HepG2 (cell line): ENCODE measurements at regions not wholly inside any gene's neighbourhood (a gene's known extent, or its start where the extent isn't known, plus 50 kb on each side); places are given as distances from the start of the nearest gene placed in this dataset.

Experiments used
- CCAR2 ChIP-seq: fragments of 200-400 bp; formaldehyde crosslinking; optimal IDR thresholded peaks from 2 replicates; pipeline ENCODE3; 2018; ENCODE audit warnings: low read depth, mild to moderate bottlenecking, low read length, moderate library complexity
- ESRRA ChIP-seq: sonication (generic); formaldehyde crosslinking; IDR thresholded peaks from 2 replicates; pipeline ENCODE4 v1.5.1; 2020; ENCODE audit warnings: mild to moderate bottlenecking, low read depth, missing genetic modification reagents
- HOXA9 ChIP-seq: sonication (generic); formaldehyde crosslinking; IDR thresholded peaks from 2 replicates; pipeline ENCODE4 v1.8.1; 2022; ENCODE audit warnings: missing genetic modification reagents, mild to moderate bottlenecking, moderate library complexity, borderline replicate concordance
- KDM4B ChIP-seq: sonication (generic); formaldehyde crosslinking; IDR thresholded peaks from 2 replicates; pipeline ENCODE4 v1.4.0; 2020; ENCODE audit warnings: missing genetic modification reagents
- PHF8 ChIP-seq: sonication (generic); formaldehyde crosslinking; IDR thresholded peaks from 2 replicates; pipeline ENCODE4 v1.5.0; 2020; ENCODE audit warnings: missing genetic modification reagents
- PTBP1 ChIP-seq: fragments of 200-400 bp; formaldehyde crosslinking; IDR thresholded peaks from 2 replicates; pipeline ENCODE4 v1.6.1; 2018; ENCODE audit warnings: low read length, low read depth; ENCODE audit not compliant: poor library complexity, severe bottlenecking
- SSRP1 ChIP-seq: IDR thresholded peaks from 2 replicates; pipeline ENCODE4 v1.6.1; 2016; ENCODE audit warnings: control low read depth
- TBL1XR1 ChIP-seq: fragments of 150-350 bp; IDR thresholded peaks from 2 replicates; pipeline ENCODE4 v1.6.1; 2014; ENCODE audit warnings: borderline replicate concordance, low read length; ENCODE audit not compliant: partially characterized antibody
- TCF7 ChIP-seq: sonication (generic); IDR thresholded peaks from 2 replicates; pipeline ENCODE4 v1.6.1; 2016; ENCODE audit warnings: antibody characterized with exemption, low read depth
- YEATS4 ChIP-seq: sonication (generic); formaldehyde crosslinking; IDR thresholded peaks from 2 replicates; pipeline ENCODE4 v1.4.0; 2020; ENCODE audit warnings: missing genetic modification reagents, borderline replicate concordance
- ZNF207 ChIP-seq: fragments of 450-650 bp; IDR thresholded peaks from 2 replicates; pipeline ENCODE4 v1.6.1; 2016; ENCODE audit warnings: antibody characterized with exemption, borderline replicate concordance
- ZNF253 ChIP-seq: sonication (generic); formaldehyde crosslinking; IDR thresholded peaks from 2 replicates; pipeline ENCODE4 v1.8.0; 2022; ENCODE audit warnings: mild to moderate bottlenecking, missing genetic modification reagents, borderline replicate concordance
- ZNF430 ChIP-seq: sonication (generic); formaldehyde crosslinking; IDR thresholded peaks from 2 replicates; pipeline ENCODE4 v1.9.0; 2021; ENCODE audit warnings: mild to moderate bottlenecking, missing genetic modification reagents
- ZNF446 ChIP-seq: sonication (generic); formaldehyde crosslinking; IDR thresholded peaks from 2 replicates; pipeline ENCODE4 v1.5.0; 2020; ENCODE audit warnings: mild to moderate bottlenecking, missing genetic modification reagents
- ZNF644 ChIP-seq: IDR thresholded peaks from 2 replicates; pipeline ENCODE4 v1.6.1; 2016; ENCODE audit warnings: low read depth
- ZNF775 ChIP-seq: sonication (generic); formaldehyde crosslinking; IDR thresholded peaks from 2 replicates; pipeline ENCODE4 v1.4.0; 2020; ENCODE audit warnings: missing genetic modification reagents, mild to moderate bottlenecking, moderate library complexity, borderline replicate concordance
- TF ChIP-seq, protein P1 (sequence below): sonication (generic); formaldehyde crosslinking; IDR thresholded peaks from 2 replicates; pipeline ENCODE4 v1.4.0; 2020; ENCODE audit warnings: mild to moderate bottlenecking, missing genetic modification reagents, borderline replicate concordance
- TF ChIP-seq, protein P2 (sequence below): sonication (generic); formaldehyde crosslinking; IDR thresholded peaks from 2 replicates; pipeline ENCODE4 v1.4.0; 2020; ENCODE audit warnings: missing genetic modification reagents
- TF ChIP-seq, protein P3 (sequence below): sonication (generic); formaldehyde crosslinking; IDR thresholded peaks from 2 replicates; pipeline ENCODE4 v1.8.0; 2022; ENCODE audit warnings: missing genetic modification reagents, mild to moderate bottlenecking, moderate library complexity, borderline replicate concordance
- TF ChIP-seq, protein P4 (sequence below): IDR thresholded peaks from 2 replicates; pipeline ENCODE4 v1.6.1; 2016; ENCODE audit warnings: low read depth, borderline replicate concordance
- TF ChIP-seq, protein P5 (sequence below): sonication (generic); IDR thresholded peaks from 2 replicates; pipeline ENCODE4 v1.6.1; 2016; ENCODE audit warnings: low read depth, borderline replicate concordance
- TF ChIP-seq, protein P6 (sequence below): IDR thresholded peaks from 2 replicates; pipeline ENCODE4 v1.6.1; 2012; ENCODE audit warnings: inconsistent platforms

DNA sequence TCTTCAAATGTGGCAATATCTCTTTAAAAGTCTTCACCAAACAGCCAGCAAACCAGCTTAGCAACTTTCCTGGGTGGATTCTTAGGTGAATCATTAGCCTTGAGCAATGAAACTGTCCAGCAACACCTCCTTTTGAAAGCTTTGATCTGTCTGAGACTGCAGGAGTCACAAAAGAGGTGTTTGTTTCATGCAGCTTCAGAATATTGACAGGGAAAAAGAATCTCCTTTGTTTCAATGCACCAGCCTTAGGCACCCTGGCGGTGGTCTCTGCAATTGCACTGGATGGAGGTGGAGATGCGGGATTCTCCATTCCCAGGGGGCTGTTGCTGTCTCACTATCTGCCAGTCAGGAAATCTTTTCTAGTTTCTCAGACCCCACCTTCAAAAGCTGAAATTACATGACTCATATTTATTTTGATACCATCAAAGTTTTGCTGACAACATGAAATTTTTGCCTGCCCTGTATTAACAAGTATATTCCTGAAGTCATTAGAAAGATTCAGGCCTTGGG, 76.0 kb upstream of the DSG1 start (continued):
- TF ChIP-seq, protein P1, sequence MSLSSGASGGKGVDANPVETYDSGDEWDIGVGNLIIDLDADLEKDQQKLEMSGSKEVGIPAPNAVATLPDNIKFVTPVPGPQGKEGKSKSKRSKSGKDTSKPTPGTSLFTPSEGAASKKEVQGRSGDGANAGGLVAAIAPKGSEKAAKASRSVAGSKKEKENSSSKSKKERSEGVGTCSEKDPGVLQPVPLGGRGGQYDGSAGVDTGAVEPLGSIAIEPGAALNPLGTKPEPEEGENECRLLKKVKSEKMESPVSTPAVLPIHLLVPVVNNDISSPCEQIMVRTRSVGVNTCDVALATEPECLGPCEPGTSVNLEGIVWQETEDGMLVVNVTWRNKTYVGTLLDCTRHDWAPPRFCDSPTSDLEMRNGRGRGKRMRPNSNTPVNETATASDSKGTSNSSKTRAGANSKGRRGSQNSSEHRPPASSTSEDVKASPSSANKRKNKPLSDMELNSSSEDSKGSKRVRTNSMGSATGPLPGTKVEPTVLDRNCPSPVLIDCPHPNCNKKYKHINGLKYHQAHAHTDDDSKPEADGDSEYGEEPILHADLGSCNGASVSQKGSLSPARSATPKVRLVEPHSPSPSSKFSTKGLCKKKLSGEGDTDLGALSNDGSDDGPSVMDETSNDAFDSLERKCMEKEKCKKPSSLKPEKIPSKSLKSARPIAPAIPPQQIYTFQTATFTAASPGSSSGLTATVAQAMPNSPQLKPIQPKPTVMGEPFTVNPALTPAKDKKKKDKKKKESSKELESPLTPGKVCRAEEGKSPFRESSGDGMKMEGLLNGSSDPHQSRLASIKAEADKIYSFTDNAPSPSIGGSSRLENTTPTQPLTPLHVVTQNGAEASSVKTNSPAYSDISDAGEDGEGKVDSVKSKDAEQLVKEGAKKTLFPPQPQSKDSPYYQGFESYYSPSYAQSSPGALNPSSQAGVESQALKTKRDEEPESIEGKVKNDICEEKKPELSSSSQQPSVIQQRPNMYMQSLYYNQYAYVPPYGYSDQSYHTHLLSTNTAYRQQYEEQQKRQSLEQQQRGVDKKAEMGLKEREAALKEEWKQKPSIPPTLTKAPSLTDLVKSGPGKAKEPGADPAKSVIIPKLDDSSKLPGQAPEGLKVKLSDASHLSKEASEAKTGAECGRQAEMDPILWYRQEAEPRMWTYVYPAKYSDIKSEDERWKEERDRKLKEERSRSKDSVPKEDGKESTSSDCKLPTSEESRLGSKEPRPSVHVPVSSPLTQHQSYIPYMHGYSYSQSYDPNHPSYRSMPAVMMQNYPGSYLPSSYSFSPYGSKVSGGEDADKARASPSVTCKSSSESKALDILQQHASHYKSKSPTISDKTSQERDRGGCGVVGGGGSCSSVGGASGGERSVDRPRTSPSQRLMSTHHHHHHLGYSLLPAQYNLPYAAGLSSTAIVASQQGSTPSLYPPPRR (CRISPR knock-in tag), result peak; percentile 51; the same call in 1 of the 2 replicates
- TF ChIP-seq SSRP1 (CRISPR knock-in tag) (no peak), ESRRA (CRISPR knock-in tag) (no peak), CCAR2 (no peak), TCF7 (peak; percentile 90), ZNF430 (CRISPR knock-in tag) (no peak), PHF8 (no peak), PTBP1 (no peak), TBL1XR1 (peak; percentile 63), HOXA9 (CRISPR knock-in tag) (no peak), YEATS4 (CRISPR knock-in tag) (no peak), KDM4B (no peak), ZNF775 (CRISPR knock-in tag) (no peak), ZNF207 (no peak), ZNF253 (CRISPR knock-in tag) (no peak), ZNF644 (CRISPR knock-in tag) (peak; percentile 73; the same call in 1 of the 2 replicates), ZNF446 (CRISPR knock-in tag) (no peak)
- TF ChIP-seq, protein P2, sequence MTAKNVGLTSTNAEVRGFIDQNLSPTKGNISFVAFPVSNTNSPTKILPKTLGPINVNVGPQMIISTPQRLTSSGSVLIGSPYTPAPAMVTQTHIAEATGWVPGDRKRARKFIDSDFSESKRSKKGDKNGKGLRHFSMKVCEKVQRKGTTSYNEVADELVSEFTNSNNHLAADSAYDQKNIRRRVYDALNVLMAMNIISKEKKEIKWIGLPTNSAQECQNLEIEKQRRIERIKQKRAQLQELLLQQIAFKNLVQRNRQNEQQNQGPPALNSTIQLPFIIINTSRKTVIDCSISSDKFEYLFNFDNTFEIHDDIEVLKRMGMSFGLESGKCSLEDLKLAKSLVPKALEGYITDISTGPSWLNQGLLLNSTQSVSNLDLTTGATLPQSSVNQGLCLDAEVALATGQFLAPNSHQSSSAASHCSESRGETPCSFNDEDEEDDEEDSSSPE (CRISPR knock-in tag), result peak; percentile 31; the same call in 1 of the 2 replicates
- TF ChIP-seq, protein P3, sequence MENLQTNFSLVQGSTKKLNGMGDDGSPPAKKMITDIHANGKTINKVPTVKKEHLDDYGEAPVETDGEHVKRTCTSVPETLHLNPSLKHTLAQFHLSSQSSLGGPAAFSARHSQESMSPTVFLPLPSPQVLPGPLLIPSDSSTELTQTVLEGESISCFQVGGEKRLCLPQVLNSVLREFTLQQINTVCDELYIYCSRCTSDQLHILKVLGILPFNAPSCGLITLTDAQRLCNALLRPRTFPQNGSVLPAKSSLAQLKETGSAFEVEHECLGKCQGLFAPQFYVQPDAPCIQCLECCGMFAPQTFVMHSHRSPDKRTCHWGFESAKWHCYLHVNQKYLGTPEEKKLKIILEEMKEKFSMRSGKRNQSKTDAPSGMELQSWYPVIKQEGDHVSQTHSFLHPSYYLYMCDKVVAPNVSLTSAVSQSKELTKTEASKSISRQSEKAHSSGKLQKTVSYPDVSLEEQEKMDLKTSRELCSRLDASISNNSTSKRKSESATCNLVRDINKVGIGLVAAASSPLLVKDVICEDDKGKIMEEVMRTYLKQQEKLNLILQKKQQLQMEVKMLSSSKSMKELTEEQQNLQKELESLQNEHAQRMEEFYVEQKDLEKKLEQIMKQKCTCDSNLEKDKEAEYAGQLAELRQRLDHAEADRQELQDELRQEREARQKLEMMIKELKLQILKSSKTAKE, result peak; percentile 75
- TF ChIP-seq, protein P4, sequence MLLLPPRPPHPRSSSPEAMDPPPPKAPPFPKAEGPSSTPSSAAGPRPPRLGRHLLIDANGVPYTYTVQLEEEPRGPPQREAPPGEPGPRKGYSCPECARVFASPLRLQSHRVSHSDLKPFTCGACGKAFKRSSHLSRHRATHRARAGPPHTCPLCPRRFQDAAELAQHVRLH (CRISPR knock-in tag), result peak; percentile 75; the same call in 1 of the 2 replicates
- TF ChIP-seq, protein P5, sequence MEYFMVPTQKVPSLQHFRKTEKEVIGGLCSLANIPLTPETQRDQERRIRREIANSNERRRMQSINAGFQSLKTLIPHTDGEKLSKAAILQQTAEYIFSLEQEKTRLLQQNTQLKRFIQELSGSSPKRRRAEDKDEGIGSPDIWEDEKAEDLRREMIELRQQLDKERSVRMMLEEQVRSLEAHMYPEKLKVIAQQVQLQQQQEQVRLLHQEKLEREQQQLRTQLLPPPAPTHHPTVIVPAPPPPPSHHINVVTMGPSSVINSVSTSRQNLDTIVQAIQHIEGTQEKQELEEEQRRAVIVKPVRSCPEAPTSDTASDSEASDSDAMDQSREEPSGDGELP, result no peak
- TF ChIP-seq, protein P6, sequence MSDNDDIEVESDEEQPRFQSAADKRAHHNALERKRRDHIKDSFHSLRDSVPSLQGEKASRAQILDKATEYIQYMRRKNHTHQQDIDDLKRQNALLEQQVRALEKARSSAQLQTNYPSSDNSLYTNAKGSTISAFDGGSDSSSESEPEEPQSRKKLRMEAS, result no peak
